Neural crest cell (in vitro differentiated cells): ENCODE measurements at regions not wholly inside any gene's neighbourhood (a gene's known extent, or its start where the extent isn't known, plus 50 kb on each side); places are given as distances from the start of the nearest gene placed in this dataset.
"Not testable (repeated sequence)": the region's sequence is repeated elsewhere in the genome, so short reads cannot be mapped to it uniquely, and the experiment has no call there.

Experiments
- DNase-seq: peaks from one replicate; pipeline ENCODE4 v3.0.0; 2021; ENCODE audit warnings: low read depth, mixed read lengths, low spot score
- H3K27ac Mint-ChIP-seq: one replicate; pipeline ENCODE4 v1.8.0; 2021; ENCODE audit warnings: mild to moderate bottlenecking, mixed read lengths; ENCODE audit not compliant: unreplicated experiment
- H3K27me3 Mint-ChIP-seq: 2 replicates; pipeline ENCODE4 v1.8.0; 2021; ENCODE audit warnings: low read depth, mild to moderate bottlenecking, mixed read lengths
- H3K36me3 Mint-ChIP-seq: 2 replicates; pipeline ENCODE4 v1.8.0; 2021; ENCODE audit warnings: low read depth, mild to moderate bottlenecking, mixed read lengths
- H3K4me1 Mint-ChIP-seq: 2 replicates; pipeline ENCODE4 v1.8.0; 2021; ENCODE audit warnings: mixed read lengths
- H3K4me3 Mint-ChIP-seq: one replicate; pipeline ENCODE4 v1.8.0; 2021; ENCODE audit warnings: mild to moderate bottlenecking, mixed read lengths
- H3K9me3 Mint-ChIP-seq: 2 replicates; pipeline ENCODE4 v1.8.0; 2021; ENCODE audit warnings: mixed read lengths
- CTCF ChIP-seq: fragments of 200-600 bp; sonication (generic); conservative IDR thresholded peaks from 2 replicates; pipeline ENCODE4 v1.5.0; 2021; ENCODE audit warnings: antibody characterized with exemption, mild to moderate bottlenecking

DNA sequence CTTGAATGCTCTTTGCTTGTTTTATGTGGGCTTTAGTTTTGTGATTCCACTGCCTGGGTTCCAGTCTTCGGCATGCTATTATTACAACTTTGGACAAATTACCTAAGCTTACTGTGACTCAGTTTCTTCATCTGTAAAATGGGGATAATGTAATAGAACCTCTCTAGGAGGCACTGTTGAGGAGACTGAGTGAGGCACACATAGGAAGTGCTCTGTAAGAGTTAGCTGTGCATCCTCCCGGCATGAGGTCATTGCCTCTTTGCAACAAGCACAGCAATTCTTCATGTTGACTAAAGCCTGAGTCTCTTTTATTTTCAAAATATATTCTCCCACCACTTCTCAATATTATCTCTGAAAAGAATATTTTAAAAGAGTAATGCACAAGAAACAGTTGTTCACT is 227.4 kb downstream of the DLEU7 start:
- DNase-seq: no peak
- no peaks in the 10 kb centered on the region for H3K9me3 Mint-ChIP-seq
- no peak for TF ChIP-seq CTCF
- H3K4me3 Mint-ChIP-seq: no peak overlapping the region
- H3K4me1 Mint-ChIP-seq: peaks cover 4% of the 10 kb centered on the region
- no peaks in the 10 kb centered on the region for H3K36me3 Mint-ChIP-seq
- H3K27me3 Mint-ChIP-seq: no peaks in the 10 kb centered on the region
- H3K27ac Mint-ChIP-seq: no peak overlapping the region

DNA sequence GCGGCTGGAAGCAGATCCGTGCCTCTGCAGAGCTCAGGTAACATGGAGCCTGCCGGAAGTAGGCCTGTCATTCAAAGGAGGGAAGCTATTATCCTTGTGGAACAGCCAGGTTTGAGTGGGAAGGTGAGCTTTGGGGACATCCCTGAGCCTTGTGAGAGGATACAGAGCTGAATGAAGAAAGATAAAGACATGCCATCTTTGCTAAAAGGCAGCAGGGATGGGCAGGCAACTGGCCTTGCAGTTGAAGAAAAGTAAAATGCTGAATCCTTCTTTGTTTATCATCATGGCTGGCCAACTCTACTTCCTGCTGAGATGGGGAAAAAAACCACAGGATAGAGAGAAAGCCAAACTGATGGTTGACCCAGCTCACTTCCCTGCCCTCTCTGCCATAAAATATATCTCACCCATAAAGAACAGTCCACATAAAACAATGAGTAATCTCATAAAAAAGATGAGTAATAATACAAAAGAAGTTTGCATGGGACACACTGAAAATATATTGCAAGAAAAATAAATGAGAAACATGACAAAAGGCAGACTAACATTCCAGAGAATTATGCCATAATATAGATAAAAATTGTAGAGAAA is 226.3 kb downstream of the DLEU7 start:
- no peak for DNase-seq
- Mint-ChIP-seq H3K27ac (no peak overlapping the region), H3K9me3 (peaks cover under 1% of the 10 kb centered on the region), H3K27me3 (no peaks in the 10 kb centered on the region), H3K4me1 (peaks cover 4% of the 10 kb centered on the region), H3K36me3 (no peaks in the 10 kb centered on the region), H3K4me3 (no peak overlapping the region)
- TF ChIP-seq CTCF: no peak

DNA sequence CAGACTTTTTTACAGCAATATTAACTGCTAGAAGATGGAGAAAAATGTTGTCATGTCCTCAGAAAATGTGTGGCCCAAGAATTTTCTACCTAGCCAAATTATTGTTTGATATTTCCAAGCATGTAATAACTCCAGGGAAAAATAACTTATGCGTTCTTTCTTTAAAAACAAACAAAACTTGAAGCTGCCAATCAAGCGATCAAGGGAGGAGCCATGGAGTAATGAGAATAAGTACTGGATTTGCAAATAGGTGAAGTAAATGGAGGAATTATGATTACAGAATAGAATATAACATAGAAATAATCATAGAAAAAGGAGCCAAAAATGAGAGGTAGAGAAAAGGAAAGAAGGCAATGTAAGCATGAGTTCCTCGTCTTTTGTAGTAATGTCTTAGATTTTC is 225.3 kb downstream of the DLEU7 start:
- no peaks in the 10 kb centered on the region for H3K36me3 Mint-ChIP-seq
- H3K4me3 Mint-ChIP-seq: no peak overlapping the region
- no peak for DNase-seq
- no peak for TF ChIP-seq CTCF
- H3K27ac Mint-ChIP-seq: no peak overlapping the region
- H3K4me1 Mint-ChIP-seq: peaks cover 4% of the 10 kb centered on the region
- H3K27me3 Mint-ChIP-seq: no peaks in the 10 kb centered on the region
- peaks cover 3% of the 10 kb centered on the region for H3K9me3 Mint-ChIP-seq

DNA sequence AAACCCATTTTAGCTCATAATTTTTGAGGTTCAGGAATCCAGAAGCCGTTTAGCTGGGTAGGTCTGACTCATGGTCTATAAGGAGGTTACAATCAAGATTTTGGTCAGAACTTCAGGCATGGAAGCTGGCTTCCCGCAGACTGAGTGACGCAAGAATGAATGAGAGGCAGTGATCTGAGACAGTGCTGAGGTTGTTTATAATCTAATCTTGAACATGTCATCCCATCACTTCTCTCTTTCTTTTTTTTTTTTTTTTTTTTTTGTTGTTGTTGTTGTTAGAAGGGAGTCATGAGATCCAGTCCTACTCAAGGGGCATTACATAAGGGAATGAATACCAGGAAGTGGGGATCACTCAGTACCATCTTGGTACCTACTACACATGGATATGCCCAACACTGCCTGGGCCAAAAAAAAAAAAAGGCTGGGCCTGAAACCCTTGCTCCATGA is 217.4 kb downstream of the DLEU7 start:
- H3K27ac Mint-ChIP-seq: no peak overlapping the region
- no peaks in the 10 kb centered on the region for H3K36me3 Mint-ChIP-seq
- no peak overlapping the region for H3K4me3 Mint-ChIP-seq
- TF ChIP-seq CTCF: no peak
- peaks cover 3% of the 10 kb centered on the region for H3K9me3 Mint-ChIP-seq
- H3K27me3 Mint-ChIP-seq: no peaks in the 10 kb centered on the region
- no peak for DNase-seq
- peaks cover 11% of the 10 kb centered on the region for H3K4me1 Mint-ChIP-seq

- Mint-ChIP-seq H3K4me3 (no peak overlapping the region), H3K27ac (no peak overlapping the region), H3K27me3 (no peaks in the 10 kb centered on the region), H3K9me3 (peaks cover 3% of the 10 kb centered on the region), H3K4me1 (peaks cover 13% of the 10 kb centered on the region), H3K36me3 (no peaks in the 10 kb centered on the region)
- DNase-seq: no peak
- TF ChIP-seq CTCF: no peak
Measured at GRCh38 chr13:50627111-50627510, 216.4 kb downstream of the DLEU7 start.

DNA sequence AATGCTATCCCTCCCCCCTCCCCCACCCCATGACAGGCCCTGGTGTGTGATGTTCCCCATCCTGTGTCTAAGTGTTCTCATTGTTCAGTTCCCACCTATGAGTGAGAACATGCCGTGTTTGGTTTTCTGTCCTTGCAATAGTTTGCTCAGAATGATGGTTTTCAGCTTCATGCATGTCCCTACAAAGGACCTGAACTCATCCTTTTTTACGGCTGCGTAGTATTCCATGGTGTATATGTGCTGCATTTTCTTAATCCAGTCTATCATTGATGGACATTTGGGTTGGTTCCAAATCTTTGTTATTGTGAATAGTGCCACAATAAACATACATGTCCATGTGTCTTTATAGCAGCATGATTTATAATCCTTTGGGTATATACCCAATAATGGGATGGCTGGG is 215.0 kb downstream of the DLEU7 start:
- H3K27me3 Mint-ChIP-seq, H3K27ac Mint-ChIP-seq, H3K4me3 Mint-ChIP-seq, DNase-seq, H3K36me3 Mint-ChIP-seq, H3K9me3 Mint-ChIP-seq: not testable (repeated sequence)
- H3K4me1 Mint-ChIP-seq: peaks cover 13% of the 10 kb centered on the region
